GM21717 (cell line): ENCODE measurements at regions not wholly inside any gene's neighbourhood (a gene's known extent, or its start where the extent isn't known, plus 50 kb on each side); places are given as distances from the start of the nearest gene placed in this dataset.
"Not testable (repeated sequence)": the region's sequence is repeated elsewhere in the genome, so short reads cannot be mapped to it uniquely, and the experiment has no call there.

Source experiments
- ATAC-seq: cut with Tn5 transposase; IDR thresholded peaks from one replicate; pipeline ENCODE4 v1.9.1; 2021; ENCODE audit warnings: mild to moderate bottlenecking, moderate library complexity; ENCODE audit not compliant: unreplicated experiment

DNA sequence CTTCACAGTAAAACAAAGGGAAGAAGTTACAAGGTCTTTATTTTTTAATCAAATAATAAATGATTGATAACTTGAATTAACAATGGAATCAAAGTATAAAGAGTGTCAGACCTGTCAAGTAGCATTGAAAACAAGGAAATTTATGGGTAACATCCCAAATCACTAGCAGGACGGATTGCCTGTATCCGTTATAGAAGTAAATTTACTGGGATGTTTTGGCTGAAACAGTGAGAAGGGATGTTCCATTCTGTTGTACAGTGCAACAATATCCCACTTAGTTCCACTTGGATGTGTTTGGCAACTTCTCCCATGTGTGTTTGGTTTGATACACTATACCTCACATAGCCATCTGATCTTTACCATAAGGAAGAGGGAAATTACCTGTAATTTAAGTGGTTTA, 421.0 kb upstream of the CHD1 start:
- ATAC-seq, result no peak

DNA sequence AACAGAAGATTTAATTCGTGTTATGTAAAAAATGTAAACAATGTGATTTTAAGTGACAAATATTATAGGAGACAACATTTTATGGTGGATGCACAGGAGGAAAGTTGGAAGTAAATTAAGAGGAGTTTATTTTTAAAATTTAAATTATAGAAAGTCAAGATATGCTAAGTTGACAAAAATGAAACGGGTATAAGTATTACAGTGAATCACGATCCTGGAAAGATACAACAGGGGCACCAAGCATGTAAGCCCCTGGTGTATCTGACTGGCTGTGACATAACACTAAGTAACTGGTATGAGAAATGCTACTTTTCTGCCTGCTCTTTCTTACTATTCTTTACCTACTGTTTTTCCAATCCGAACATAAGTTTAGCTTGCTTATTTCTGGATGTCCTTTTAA, 419.8 kb upstream of the CHD1 start:
- ATAC-seq, result no peak

GRCh38 chr5:99339758-99340157, 411.0 kb upstream of the CHD1 start:
- not testable (repeated sequence) for ATAC-seq

- ATAC-seq, result no peak
Measured at GRCh38 chr5:99334936-99335335, 406.1 kb upstream of the CHD1 start.

- ATAC-seq, result no peak
Measured at GRCh38 chr5:99331061-99331460, 402.3 kb upstream of the CHD1 start.

- no peak for ATAC-seq
Measured at GRCh38 chr5:99320436-99320835, 391.6 kb upstream of the CHD1 start.

DNA sequence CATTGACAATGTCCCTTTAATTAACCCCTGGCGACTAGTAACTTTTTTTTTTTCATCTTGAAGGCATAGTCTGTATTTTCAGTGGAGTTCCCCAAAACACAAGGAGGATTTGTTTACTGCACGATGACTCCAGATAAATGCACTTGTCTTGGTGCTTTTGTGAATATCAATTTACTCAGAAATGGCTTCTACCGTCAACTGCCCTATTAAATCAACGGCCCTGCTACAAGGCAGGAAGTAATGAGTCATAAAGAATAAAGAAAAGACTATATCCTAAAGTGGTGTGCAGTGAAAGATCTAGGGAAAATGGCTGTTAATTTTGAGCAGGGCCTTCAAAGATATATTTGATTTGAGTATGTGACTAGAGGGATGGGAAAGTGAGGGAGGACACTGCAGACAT, 388.3 kb upstream of the CHD1 start:
- ATAC-seq, result no peak

DNA sequence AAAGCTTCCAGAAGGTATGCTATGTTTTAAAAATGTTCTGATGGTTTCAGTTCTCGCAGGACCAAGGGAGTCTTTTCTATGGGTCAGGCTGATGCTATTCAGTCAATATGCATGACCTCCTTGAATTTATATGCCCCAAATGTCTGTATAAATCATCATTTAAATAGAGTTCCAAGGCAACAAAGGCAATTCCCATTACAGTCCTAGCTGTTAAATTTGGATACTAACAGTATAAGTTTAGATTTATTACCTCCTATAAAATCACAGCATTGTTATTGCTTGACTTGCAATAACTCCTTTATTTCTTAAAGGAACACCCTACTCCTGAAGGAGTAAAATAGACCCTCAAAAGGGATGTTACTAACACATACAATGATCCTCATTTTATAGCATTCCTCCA, 387.7 kb upstream of the CHD1 start:
- no peak for ATAC-seq

DNA sequence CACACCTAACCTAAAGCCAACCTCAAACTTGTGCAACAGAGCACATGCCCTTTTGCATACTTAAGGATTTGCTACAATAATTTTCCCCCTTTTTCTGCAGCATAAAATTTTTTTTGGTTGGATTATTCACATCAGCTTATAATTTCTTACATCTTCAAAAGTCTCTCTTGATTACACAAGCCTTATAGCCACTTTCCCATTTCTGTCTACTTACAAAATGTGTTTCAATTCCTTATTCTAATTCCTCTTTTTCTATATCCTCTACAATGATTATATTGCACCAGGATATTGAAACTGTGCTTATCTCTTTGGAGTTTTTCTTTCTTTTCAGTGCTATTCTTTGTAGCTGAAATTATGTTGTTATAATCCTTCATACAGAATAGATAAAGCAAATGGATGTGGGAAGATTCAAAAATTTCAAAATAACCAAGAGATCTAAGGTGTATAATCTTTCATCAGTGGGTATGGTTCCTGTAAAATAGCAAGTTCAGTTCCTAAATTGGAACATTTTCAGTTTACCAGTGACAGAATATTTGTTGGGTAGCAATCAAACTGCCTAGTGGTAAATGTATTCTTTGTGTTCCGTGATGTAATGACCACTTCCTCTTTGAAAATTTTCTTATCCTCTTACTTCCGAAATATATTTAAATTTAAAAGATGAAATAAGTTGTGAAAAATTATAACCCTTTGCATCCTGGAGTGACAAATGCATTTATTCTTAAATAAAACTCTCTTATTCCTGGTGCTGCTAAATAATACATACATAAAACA, 386.8 kb upstream of the CHD1 start:
- no peak for ATAC-seq

DNA sequence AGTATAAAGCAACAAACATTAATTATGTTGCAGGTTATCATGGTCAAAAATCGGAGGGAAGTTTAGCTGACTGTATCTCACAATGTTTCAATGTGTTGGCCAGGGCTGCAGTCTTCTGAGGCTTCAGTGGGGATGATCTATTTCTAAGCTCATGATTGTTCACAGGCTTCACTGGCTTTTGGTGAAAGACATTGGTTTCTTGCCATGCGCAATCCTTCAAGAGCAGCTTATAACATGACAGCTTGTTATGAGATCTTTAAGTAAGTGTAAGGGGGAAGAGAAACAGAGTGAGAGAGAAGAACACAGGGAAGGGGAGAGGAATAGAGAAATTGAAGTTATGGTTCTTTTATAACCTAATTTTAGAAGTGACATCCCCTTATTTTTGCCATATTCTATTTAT, 385.9 kb upstream of the CHD1 start:
- ATAC-seq, result no peak

GRCh38 chr5:99308131-99308530, 379.3 kb upstream of the CHD1 start:
- no peak for ATAC-seq

DNA sequence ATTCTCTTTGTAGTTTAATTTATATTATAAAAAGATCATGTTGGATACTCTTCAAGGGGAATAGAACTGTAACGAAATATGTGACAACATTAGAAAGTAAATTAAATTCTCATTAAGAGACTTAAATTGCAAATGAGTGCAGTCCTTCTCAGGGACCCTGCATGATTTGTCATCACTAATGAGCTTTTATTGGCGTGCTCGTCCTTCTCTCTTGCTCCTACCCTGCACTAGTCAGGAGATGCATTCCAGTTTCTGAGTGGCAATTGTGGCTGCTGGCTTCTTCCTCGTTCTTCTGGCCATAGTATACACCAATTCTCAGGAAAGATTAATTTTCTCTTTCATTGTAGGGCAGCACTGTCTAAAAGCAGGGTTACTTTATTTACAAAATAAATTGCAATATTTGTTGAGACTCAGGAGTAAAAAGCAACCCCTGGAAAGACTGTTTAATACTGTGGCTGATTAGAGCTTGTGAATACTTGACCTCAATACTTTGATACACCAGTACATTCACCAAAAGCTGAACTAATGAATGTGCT, 376.3 kb upstream of the CHD1 start:
- ATAC-seq, result no peak

DNA sequence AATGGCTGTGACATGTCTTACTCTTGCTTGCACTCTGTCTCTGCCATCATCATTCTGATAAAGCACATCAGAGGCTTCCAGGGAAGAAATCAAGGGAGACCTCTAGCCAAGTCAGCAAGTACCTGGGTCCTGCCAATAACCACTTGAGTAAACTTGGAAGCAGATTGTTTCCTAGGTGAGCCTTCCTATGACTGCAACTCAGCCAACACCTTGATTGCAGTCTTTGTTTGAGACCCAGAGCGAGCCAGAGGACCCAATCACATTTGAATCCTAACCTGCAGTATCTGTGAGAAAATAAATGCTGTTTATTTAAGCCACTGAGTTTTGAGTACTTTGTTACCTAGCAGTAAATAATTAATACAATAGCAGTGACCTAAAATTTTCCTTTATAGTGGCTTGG, 356.8 kb upstream of the CHD1 start:
- ATAC-seq, result no peak

DNA sequence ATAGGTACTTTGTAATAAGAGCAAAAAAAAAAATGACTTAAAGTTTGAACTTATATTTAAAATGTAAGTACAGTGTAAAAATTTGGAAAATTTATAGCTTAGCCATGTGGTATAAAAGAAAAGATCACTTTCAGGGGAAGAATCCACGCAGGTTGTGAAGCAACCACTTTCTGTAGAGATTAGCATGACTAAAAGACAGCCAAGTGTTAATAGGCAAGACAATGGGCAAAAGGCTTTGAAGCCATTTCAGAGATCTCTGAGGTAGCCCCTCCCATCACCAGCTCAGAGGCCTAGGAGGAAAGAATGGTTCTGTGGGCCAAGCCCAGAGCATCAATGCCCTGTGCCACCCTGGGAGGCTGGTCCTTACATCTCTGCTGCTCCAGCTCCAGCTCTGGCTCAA, 346.3 kb upstream of the CHD1 start:
- no peak for ATAC-seq

DNA sequence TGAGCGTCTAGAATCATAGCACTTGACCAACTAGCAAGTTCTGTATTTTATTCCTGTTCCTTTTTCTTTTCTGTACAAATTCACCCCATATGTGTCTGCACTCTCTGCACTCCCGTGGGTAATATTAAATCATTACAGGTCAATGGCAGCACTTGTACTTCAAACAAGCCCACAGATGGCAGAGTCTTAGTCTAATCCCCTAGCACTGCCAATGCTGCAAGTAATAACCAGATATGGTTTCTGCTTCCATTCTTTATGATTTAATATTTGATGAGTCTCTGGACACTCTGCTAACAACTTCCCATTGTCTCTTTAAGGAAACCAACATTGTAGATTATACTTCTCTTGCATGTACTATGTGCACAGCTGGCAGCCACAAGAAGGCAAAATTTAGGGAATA, 343.8 kb upstream of the CHD1 start:
- no peak for ATAC-seq

DNA sequence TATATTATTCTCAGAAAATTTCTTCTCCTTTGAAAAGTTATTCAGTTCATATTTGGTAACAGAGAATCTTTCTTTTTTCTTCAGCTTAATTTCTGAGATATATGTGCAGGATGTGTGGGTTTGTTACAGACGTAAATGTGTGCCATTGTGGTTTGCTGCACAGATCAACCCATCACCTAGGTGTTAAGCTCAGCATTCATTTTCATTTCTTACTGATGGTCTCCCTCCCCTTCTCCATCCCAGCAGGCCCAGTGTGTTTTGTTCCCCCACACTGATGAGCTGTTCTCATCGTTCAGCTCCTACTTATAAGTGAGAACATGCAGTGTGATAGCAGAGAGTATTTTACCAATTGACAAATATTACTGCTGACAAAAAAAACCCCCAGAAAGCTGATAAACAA, 330.0 kb upstream of the CHD1 start:
- ATAC-seq, result no peak

GRCh38 chr5:99248066-99248465, 319.3 kb upstream of the CHD1 start:
- ATAC-seq, result no peak

- no peak for ATAC-seq
Measured at GRCh38 chr5:99247346-99247745, 318.5 kb upstream of the CHD1 start.

GRCh38 chr5:99243111-99243510, 314.3 kb upstream of the CHD1 start:
- ATAC-seq, result no peak

GRCh38 chr5:99239826-99240360, 311.1 kb upstream of the CHD1 start:
- no peak for ATAC-seq

DNA sequence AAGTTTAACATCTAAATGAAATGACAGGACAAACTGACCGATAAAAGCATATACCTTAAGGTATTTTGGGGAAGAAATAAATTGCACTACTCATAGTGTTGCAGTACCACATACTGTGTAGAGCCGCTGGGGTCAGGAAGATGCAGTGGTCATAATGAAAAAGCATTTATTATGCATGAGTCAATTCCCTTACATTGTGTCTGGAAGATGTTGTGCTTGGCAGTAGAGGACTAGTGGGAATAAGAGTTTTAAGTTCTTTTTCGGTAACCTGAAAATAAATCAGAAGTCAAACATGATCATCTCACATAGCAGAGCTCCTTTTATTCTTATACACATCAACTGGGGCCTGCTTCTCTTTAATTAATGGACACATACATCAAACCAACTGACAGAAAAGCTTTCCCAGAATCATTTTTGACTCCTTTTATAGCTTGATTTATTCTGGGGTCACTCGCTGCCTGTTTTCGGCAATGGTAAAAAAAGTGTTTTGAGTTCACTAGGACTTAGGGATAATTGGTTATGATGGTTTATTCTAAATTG, 262.5 kb upstream of the CHD1 start:
- no peak for ATAC-seq

DNA sequence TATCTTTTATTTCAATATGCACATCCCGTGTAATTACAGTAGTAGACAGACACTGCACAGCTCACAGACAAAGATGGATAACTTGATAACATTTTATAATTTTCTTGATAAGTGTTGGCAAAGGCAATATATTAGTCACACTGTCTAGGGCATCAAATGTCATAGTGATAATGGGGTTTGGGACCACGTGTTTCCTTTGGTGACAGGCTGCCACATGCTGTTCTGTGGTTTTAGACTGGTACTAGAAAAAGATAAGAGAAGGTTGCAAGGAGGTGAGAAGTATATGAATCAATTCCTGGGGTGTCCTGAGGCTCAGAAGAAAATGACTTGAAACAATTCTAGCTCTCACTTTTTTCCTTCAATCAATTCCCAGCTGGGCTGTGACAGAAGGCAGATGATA, 258.8 kb upstream of the CHD1 start:
- no peak for ATAC-seq
